GM23338 (cell line): ENCODE measurements at regions not wholly inside any gene's neighbourhood (a gene's known extent, or its start where the extent isn't known, plus 50 kb on each side); places are given as distances from the start of the nearest gene placed in this dataset.

ENCODE experiments used
- ATAC-seq: fragments of 200-7000 bp; cut with Tn5 transposase; 3 replicates; pipeline ENCODE4 v1.9.1; 2020
- DNase-seq: peaks from one replicate; pipeline ENCODE4 v3.0.0-alpha.2; 2015; ENCODE audit warnings: low spot score
- H2AFZ ChIP-seq: fragments of 200-600 bp; sonication (generic); 2 replicates; pipeline ENCODE4 v1.8.0; 2016; ENCODE audit warnings: antibody characterized with exemption, mild to moderate bottlenecking, moderate library complexity
- H3F3A ChIP-seq: fragments of 200-600 bp; sonication (generic); replicated peaks from 2 replicates; pipeline ENCODE4 v1.8.0; 2017; ENCODE audit warnings: antibody characterized with exemption, mixed run types, low read depth
- H3K27ac ChIP-seq: fragments of 200-600 bp; sonication (generic); 2 replicates; pipeline ENCODE4 v1.6.1; 2016; ENCODE audit warnings: low read depth
- H3K27me3 ChIP-seq: fragments of 200-600 bp; sonication (generic); 2 replicates; pipeline ENCODE4 v1.8.0; 2016; ENCODE audit warnings: mild to moderate bottlenecking, mixed run types, moderate library complexity; ENCODE audit not compliant: insufficient read depth
- H3K36me3 ChIP-seq: fragments of 200-600 bp; sonication (generic); 2 replicates; pipeline ENCODE4 v1.8.0; 2016; ENCODE audit warnings: mild to moderate bottlenecking; ENCODE audit not compliant: insufficient read depth
- H3K4me1 ChIP-seq: fragments of 200-600 bp; sonication (generic); 2 replicates; pipeline ENCODE4 v1.8.0; 2016; ENCODE audit warnings: mild to moderate bottlenecking, moderate library complexity; ENCODE audit not compliant: insufficient read depth
- H3K4me2 ChIP-seq: fragments of 200-600 bp; sonication (generic); 2 replicates; pipeline ENCODE4 v1.7.1; 2017; ENCODE audit warnings: mixed run types
- H3K4me3 ChIP-seq: fragments of 200-600 bp; sonication (generic); 2 replicates; pipeline ENCODE4 v1.6.1; 2016; ENCODE audit warnings: mixed run types
- H3K79me2 ChIP-seq: fragments of 200-600 bp; sonication (generic); replicated peaks from 2 replicates; pipeline ENCODE4 v1.8.0; 2017; ENCODE audit warnings: mild to moderate bottlenecking; ENCODE audit not compliant: insufficient read depth
- H3K9me2 ChIP-seq: fragments of 200-600 bp; sonication (generic); 2 replicates; pipeline ENCODE4 v1.8.0; 2017; ENCODE audit not compliant: insufficient read depth
- H4K20me1 ChIP-seq: fragments of 200-600 bp; sonication (generic); replicated peaks from 2 replicates; pipeline ENCODE4 v1.8.0; 2017; ENCODE audit warnings: mild to moderate bottlenecking; ENCODE audit not compliant: insufficient read depth
- H3K27ac Mint-ChIP-seq: 2 replicates; pipeline ENCODE4 v1.8.0; 2020; ENCODE audit warnings: inconsistent platforms, mild to moderate bottlenecking, moderate library complexity, mixed read lengths
- H3K27me3 Mint-ChIP-seq: 3 replicates; pipeline ENCODE4 v1.8.0; 2022; ENCODE audit warnings: low read depth, mild to moderate bottlenecking, moderate library complexity, mixed read lengths, inconsistent platforms; ENCODE audit not compliant: insufficient read depth, poor library complexity
- H3K36me3 Mint-ChIP-seq: 3 replicates; pipeline ENCODE4 v1.8.0; 2021; ENCODE audit warnings: low read depth, mild to moderate bottlenecking, inconsistent platforms, moderate library complexity, mixed read lengths
- H3K4me1 Mint-ChIP-seq: 3 replicates; pipeline ENCODE4 v1.8.0; 2020; ENCODE audit warnings: mild to moderate bottlenecking, inconsistent platforms, mixed read lengths
- H3K4me3 Mint-ChIP-seq: 3 replicates; pipeline ENCODE4 v1.8.0; 2021; ENCODE audit warnings: moderate library complexity, mild to moderate bottlenecking, inconsistent platforms, mixed read lengths
- H3K9me3 Mint-ChIP-seq: 3 replicates; pipeline ENCODE4 v1.8.0; 2020; ENCODE audit warnings: moderate library complexity, mild to moderate bottlenecking, inconsistent platforms, mixed read lengths
- CREB1 ChIP-seq: fragments of 250-450 bp; sonication (Bioruptor Pico); IDR thresholded peaks from 2 replicates; pipeline ENCODE4 v1.5.0; 2020; ENCODE audit warnings: low read depth, mild to moderate bottlenecking, moderate library complexity
- EZH2 ChIP-seq: fragments of 200-600 bp; sonication (generic); IDR thresholded peaks from one replicate; pipeline ENCODE4 v1.8.0; 2017; ENCODE audit warnings: antibody characterized with exemption, mild to moderate bottlenecking, low read depth; ENCODE audit not compliant: unreplicated experiment
- EZH2phosphoT487 ChIP-seq: fragments of 200-600 bp; sonication (generic); IDR thresholded peaks from one replicate; pipeline ENCODE4 v1.8.1; 2018; ENCODE audit warnings: antibody characterized with exemption; ENCODE audit not compliant: unreplicated experiment
- NANOG ChIP-seq: IDR thresholded peaks from 2 replicates; pipeline ENCODE4 v1.6.1; 2016; ENCODE audit warnings: antibody characterized with exemption, borderline replicate concordance
- POLR2AphosphoS5 ChIP-seq: IDR thresholded peaks from 2 replicates; pipeline ENCODE4 v1.6.1; 2016; ENCODE audit warnings: antibody characterized with exemption, low read depth
- REST ChIP-seq: IDR thresholded peaks from one replicate; pipeline ENCODE4 v1.6.1; 2018; ENCODE audit warnings: antibody characterized with exemption; ENCODE audit not compliant: unreplicated experiment
- STAT1 ChIP-seq: IDR thresholded peaks from one replicate; pipeline ENCODE4 v1.6.1; 2016; ENCODE audit warnings: antibody characterized with exemption; ENCODE audit not compliant: unreplicated experiment
- ZNF114 ChIP-seq: fragments of 250-450 bp; sonication (Bioruptor Pico); IDR thresholded peaks from 2 replicates; pipeline ENCODE4 v1.5.0; 2020; ENCODE audit warnings: mild to moderate bottlenecking, moderate library complexity
- ZNF331 ChIP-seq: fragments of 250-450 bp; sonication (Bioruptor Pico); IDR thresholded peaks from 2 replicates; pipeline ENCODE4 v1.5.0; 2020; ENCODE audit warnings: low read depth, mild to moderate bottlenecking, moderate library complexity
- TF ChIP-seq, protein P1 (sequence below), 2 experiments: fragments of 200-600 bp in 1 of 2; sonication (generic) in 1 of 2; conservative IDR thresholded peaks; 2 replicates each; pipeline versions ENCODE4 v1.5.1 to v1.6.1; 2016 to 2017; ENCODE audit warnings: antibody characterized with exemption in 2 of 2, low read depth in 2 of 2, mild to moderate bottlenecking in 2 of 2, moderate library complexity in 1 of 2
- TF ChIP-seq, protein P2 (sequence below): IDR thresholded peaks from 2 replicates; pipeline ENCODE4 v1.6.1; 2016; ENCODE audit warnings: antibody characterized with exemption

- TF ChIP-seq REST = no peak
These were observed 741.0 kb upstream of the RIOK2 start (continued) for GRCh38 chr5:97923997-97924396.

GRCh38 chr5:97929383-97929782 is 746.3 kb upstream of the RIOK2 start:
- no peak overlapping the region for H2AFZ ChIP-seq
- no peaks in the 10 kb centered on the region for H4K20me1 ChIP-seq
- Mint-ChIP-seq H3K27me3 (no peaks in the 10 kb centered on the region), H3K27ac (no peak overlapping the region), H3K9me3 (no peaks in the 10 kb centered on the region), H3K36me3 (no peaks in the 10 kb centered on the region), H3K4me3 (no peak overlapping the region), H3K4me1 (no peaks in the 10 kb centered on the region)
- no peak for DNase-seq
- H3K4me1 ChIP-seq = no peaks in the 10 kb centered on the region
- H3K36me3 ChIP-seq = no peaks in the 10 kb centered on the region
- no peak overlapping the region for H3K27ac ChIP-seq
- ATAC-seq = no peak
- H3F3A ChIP-seq = no peaks in the 10 kb centered on the region
- H3K9me2 ChIP-seq = peaks cover 3% of the 10 kb centered on the region; the same call in 1 of the 2 replicates
- H3K4me2 ChIP-seq = no peak overlapping the region
- no peaks in the 10 kb centered on the region for H3K79me2 ChIP-seq
- no peak overlapping the region for H3K4me3 ChIP-seq
- H3K27me3 ChIP-seq = no peaks in the 10 kb centered on the region
- no peak for TF ChIP-seq CREB1
- no peak for TF ChIP-seq EZH2phosphoT487
- TF ChIP-seq NANOG = no peak
- no peak for TF ChIP-seq ZNF331 (CRISPR knock-in tag)
- TF ChIP-seq, protein P1, sequence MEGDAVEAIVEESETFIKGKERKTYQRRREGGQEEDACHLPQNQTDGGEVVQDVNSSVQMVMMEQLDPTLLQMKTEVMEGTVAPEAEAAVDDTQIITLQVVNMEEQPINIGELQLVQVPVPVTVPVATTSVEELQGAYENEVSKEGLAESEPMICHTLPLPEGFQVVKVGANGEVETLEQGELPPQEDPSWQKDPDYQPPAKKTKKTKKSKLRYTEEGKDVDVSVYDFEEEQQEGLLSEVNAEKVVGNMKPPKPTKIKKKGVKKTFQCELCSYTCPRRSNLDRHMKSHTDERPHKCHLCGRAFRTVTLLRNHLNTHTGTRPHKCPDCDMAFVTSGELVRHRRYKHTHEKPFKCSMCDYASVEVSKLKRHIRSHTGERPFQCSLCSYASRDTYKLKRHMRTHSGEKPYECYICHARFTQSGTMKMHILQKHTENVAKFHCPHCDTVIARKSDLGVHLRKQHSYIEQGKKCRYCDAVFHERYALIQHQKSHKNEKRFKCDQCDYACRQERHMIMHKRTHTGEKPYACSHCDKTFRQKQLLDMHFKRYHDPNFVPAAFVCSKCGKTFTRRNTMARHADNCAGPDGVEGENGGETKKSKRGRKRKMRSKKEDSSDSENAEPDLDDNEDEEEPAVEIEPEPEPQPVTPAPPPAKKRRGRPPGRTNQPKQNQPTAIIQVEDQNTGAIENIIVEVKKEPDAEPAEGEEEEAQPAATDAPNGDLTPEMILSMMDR (conservative IDR thresholded peaks at IDR 0.05; ENCODE audit: low read depth in 2 of 2) = no peak
- TF ChIP-seq STAT1 = no peak
- TF ChIP-seq, protein P2, sequence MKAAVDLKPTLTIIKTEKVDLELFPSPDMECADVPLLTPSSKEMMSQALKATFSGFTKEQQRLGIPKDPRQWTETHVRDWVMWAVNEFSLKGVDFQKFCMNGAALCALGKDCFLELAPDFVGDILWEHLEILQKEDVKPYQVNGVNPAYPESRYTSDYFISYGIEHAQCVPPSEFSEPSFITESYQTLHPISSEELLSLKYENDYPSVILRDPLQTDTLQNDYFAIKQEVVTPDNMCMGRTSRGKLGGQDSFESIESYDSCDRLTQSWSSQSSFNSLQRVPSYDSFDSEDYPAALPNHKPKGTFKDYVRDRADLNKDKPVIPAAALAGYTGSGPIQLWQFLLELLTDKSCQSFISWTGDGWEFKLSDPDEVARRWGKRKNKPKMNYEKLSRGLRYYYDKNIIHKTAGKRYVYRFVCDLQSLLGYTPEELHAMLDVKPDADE = no peak
- TF ChIP-seq REST = no peak
- no peak for TF ChIP-seq POLR2AphosphoS5
- TF ChIP-seq ZNF114 (CRISPR knock-in tag) = no peak
- TF ChIP-seq EZH2 = no peak
